Cerebellar nuclear complex (tissue), 1 donor: ENCODE measurements at regions not wholly inside any gene's neighbourhood (a gene's known extent, or its start where the extent isn't known, plus 50 kb on each side); places are given as distances from the start of the nearest gene placed in this dataset.

Experiments
- DNase-seq, 2 experiments: peaks; one replicate each; lab custom pipeline; 2025; lab: John Stamatoyannopoulos, UW

DNA sequence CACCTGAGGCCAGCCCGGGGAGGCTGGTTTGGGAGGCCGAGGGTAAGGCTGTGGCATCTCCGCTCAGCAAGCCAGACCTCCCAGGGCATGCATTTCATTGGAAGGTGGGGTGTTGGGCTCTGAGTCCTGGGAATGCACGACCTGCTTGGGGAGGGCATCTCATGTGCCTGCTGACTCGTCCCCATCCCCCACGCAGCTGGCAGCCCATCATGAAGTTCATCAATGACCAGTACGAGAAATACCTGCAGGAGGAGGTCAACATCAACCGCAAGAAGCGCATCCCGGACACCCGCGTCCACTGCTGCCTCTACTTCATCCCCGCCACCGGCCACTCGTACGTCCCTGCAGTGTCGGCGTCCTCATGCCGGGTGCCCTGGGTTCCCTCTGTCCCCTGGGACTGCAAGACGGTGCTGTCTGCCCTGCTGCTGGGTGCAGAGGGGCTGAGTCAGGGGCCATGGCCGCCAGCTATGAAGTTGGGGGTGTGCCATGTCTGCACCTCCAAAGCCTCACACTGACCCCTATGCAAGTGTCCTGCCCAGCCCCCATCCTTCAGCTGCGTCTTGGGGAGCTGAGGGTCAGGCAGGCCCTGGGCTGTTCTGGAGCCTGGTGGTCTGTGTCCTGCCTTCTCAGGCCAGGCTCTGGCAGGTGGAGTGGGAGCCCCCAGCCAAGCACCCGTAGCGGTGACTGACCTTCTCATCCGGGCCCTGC, 347.9 kb downstream of the SEC14L1 start:
- DNase-seq, result no peak

DNA sequence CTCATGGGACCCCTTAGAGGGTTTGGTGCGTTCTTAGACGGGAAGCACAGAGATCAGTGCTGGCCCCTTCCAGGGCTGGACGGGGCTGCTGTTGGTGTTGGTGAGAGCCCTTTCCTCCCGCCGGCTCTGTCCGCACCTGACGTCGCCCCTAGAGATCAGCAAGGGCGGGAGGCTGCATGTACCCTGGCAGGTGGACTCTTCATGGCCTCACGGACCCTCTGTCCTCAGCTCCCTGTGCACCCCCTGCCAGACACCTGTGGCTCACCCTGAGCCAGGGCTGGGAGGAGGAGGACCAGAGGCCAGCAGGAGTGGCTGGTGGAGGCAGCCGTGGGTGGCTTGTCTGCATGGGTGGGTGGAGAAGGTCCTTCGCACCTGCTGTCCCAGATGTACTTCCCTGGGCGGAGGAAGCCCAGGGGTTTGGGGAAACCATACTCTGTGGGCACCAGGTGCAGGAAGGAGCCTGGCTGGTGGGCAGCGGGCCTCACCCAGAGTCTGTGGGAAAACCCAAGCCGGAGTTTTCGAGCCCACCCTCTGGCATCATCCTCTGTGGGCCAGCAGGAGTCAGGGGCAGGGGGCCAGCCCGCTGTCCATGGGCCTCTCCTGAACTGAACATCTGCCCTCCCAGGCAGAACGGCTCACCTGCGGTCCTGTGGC, 348.6 kb downstream of the SEC14L1 start:
- no peak for DNase-seq

DNA sequence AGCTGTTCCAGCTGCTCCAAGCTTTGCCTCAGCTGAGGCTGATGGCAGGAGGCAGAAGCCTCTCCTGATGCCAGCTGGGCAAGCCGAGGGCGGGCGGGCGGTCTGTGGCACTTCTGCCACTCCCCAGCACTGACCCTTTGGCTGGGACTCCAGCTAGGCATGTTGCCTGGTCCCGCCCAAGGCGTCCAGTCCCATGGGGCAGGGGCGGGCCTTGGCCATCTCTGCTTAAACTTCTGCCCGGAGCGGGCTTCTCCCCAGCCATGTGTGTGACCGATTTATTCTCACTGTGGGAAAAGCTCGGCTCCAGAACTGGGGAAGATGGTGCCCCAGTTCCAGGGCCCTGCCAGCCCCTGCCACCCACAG, 349.1 kb downstream of the SEC14L1 start:
- no peak for DNase-seq

DNA sequence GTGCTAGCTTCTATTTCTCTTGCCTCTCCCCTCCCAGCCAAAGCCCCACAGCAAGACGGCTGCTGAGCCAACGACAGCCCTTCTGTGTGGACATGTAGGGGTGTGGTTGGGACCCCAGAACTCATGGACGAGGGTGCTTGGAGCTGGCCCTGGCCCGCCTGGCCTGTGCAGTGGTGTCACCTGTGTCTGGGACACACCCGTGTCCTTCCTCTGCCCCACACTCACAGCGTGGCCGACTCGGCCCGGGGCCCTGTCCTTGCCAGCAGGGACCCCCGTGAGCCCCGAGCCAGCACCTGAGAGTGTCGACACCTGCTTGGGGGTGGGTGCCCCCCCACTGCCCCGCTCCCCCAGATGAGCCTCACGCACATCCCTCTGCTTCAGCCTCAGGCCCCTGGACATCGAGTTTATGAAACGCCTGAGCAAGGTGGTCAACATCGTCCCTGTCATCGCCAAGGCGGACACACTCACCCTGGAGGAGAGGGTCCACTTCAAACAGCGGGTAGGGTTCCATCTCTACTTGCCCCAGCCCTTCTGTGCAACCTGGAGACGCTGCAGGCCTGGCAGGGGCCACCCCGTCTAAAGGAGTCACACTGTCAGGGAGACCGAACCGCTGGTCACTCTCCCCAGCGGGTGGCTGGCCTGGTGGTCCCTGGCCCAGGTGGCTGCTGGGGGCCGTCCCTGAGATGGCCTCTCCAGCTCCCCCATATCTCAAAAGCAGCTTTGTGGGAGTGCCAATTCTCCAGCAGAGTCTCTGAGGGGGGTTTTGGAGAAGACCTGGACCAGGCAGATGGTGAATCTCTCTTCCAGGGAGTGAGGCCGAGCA, 349.8 kb downstream of the SEC14L1 start:
- no peak for DNase-seq

DNA sequence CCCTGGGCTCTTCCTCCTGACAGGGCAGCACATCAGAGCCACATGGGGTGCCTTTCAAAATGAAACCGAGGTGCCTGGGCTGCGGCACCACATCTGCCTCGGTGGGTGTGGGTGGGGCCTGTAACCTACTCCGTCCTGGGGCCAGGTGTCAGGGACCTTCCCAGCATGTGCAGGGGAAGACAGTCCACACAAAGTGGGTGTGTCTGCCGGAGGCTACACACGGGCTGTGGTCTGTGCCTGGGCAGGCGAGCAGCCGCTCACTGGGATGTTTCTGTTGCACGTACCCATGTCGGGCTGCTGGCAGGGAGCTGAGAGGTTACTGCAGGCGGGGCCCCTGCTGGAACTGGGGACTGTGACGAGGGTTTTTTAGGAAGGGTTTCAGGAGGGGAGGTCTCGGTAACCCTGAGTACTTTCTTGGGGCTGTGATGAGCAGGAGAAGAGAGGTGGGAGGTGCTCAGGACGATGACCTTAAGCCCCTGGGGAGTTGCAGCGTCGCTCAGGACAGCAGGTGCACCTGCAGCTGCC, 351.2 kb downstream of the SEC14L1 start:
- no peak for DNase-seq

DNA sequence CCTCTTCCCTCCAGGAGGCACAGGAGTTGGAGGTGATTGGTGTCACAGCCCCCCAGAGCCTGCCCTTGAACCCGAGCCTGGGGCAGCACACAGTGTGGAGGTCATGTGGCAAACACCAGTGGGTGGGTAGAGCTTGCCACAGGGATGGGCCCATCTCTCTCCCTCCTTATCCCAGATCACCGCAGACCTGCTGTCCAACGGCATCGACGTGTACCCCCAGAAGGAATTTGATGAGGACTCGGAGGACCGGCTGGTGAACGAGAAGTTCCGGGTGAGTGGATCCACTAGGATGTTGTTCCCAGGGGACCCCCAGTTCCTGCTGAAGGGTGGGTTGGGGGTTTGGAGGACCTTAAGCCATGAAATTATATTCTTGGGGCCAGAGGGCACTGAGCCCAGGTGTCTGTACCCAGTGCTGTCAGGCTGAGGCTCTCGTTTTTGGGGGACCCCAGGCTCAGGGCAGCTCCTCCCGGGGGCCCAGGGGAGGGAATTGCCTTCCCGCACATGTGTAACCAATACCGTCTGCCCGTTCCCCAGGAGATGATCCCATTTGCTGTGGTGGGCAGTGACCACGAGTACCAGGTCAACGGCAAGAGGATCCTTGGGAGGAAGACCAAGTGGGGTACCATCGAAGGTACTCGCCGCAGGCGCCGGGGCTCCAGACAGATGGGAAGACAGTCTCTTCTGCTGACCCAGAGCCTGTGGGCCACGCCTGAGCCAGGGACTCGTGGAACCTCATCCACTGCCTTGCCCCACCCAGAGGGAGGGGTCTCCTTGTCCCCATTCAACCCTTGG, 351.9 kb downstream of the SEC14L1 start:
- no peak for DNase-seq

DNA sequence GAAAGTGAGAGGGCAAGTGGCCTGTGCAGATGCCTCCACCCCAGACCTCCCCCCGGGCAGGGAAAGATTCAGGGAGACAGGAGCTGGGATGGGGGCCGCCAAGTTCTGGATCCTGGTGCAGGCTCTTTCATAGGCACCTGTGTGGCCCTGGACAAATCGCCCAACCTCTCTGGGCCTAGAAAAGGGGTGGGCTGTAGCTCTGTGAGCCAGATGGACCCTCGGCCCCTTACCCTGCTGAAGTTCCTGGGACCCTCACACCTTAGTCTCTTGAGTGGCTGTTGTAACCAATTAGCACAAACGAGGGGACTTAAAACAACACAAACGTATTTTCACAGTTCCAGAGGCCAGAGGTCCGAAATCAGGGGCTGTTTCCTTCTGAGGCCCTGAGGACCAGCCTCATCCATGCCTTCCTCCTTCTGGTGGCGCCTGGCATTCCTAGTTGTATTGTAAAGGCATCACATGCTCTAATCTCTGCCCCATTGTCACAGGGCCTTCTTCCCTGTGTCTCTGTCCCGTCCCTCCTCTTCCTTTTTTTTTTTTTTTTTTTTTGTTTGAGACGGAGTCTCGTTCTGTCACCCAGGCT, 352.6 kb downstream of the SEC14L1 start:
- DNase-seq, result no peak

DNA sequence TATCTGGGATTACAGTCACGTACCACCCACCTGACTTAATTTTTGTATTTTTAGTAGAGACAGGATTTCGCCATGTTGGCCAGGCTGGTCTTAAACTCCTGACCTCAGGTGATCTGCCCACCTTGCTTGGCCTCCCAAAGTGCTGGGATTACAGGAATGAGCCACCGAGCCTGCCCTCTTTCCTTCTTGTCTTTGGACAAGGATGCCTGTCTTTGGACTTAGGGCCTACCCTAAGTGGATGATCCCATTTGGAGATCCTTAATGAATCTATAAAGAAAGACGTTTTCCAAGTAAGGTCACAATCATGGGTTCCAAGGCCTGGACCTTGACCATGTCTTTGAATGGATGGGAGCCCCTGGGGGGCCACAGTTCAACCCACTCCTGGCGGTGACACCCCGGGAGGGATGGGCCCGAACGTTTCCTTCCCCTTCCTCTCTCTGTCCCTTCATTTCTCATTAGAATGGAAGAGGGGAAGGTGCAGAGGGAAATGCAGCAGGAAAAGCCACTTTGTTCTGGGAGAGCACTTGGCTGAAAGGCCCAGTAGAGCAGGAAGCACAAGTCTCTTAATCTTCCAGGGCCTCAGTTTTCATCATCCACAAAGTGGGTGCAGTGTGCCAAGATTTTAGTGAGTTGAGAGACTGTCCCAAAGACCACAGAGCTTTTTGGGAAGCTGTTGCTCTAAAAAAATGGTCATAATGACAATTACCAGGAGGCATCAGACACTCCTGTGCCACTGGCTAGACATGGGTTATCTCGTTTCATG, 353.3 kb downstream of the SEC14L1 start:
- no peak for DNase-seq

DNA sequence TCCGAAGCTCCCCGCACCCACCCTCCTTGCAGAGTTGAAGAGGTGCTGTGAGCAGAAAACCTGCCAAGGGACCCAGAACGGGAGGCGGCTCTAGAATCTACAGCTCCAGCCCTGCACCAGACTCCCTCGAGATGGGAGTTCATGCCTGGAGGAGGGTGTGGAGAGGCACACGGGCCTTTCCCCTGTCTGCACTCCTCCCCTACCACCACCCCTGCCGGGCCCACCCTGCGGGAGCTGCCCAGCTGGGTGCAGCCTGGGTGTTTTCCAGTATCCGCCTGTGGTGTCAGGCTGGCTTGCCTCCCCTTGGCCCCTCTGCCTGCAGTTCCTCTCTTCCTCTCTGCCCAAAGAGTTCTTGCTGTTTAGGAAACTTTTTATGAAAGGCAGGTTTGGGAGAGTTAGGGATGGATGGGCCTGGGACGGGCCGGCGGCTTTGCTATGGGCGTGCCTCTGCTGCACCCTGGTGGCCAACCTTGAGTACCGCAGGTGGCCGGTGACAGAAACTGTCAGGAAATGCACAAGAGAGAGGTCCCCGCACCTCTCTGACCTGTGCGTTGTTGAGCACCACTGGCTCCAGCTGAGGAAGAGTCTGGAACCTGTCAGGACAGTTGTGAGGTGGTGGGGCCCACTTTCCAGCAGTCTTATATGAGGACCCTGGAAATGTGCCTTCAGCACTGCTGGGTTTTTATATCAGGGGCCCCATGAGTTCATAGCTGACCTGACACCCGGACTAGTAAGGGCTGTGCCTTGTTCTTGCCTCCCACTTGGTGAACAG, 354.1 kb downstream of the SEC14L1 start:
- peak in 1 of 2 experiments; percentile 48 for DNase-seq

DNA sequence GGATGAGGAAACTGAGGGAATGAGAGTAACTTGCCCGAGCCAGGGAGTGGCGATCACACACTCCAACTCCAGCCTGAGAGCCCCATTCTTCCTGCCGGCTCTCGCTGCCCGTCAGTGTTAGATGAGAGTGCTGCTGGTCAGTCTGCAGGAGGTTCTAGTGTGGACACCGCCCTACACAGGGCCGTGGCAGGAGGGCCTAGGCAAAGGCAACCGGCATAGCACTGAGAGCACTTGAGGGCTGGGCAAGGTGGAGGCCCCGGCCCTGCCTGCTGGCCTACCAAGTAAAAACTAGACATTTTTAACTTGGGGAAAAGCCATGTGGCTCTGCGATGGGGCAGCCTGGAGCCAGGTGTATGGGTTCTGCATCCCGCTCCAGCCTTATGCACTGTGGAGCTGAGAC, 354.8 kb downstream of the SEC14L1 start:
- no peak for DNase-seq

DNA sequence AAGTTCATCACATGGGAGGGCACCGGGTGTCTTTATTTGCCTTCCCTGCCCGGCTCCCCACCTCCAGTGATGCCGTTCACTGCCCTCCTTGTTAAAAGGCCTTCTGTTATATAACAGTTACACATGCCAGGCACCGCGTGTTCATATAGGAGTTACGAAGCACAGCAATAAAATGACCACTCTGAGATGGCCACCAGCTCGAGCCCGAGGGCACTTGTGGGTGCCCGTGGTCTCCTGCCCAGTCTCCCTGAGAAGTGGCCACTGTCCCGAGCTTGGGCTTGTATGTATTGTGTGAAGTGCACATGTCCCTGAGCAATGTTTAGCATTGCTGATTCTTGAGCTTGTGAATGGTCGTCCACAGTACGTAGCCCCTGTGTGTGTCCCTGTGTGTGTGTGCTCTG, 355.6 kb downstream of the SEC14L1 start:
- no peak for DNase-seq

DNA sequence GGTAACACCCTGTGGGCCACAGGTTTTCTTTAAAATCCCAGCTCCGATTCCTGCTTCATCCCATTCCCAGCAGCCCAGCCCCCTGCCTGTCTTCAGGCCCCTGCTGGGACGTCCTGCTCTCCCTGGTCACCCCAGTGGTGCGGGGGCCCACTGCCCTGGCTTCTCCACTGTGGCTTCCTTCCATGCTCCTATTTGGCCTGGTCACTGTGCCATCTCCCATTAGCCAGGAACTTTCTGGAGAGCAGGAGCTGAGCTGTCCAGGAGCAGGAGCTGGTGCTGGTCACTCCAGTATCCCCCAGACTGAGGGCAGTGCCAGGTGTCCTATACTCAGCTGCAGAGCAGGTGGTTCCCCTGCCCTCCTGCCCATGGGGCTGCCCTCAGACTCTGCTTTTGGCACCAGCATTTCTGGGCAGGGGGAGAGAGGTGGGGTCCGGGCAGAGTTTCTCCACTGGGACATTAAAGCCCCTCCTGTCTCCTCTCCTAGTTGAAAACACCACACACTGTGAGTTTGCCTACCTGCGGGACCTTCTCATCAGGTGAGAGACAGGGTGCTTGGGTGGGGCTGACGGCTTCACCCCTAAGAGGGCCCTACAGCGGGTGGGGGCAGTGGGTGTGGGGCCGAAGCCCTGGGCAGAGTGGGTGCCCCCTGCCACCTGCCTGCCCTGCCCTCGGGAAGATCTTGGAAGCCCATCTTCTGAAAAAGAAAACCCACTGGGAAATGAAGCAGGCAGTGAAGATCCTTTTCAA, 356.2 kb downstream of the SEC14L1 start:
- no peak for DNase-seq

DNA sequence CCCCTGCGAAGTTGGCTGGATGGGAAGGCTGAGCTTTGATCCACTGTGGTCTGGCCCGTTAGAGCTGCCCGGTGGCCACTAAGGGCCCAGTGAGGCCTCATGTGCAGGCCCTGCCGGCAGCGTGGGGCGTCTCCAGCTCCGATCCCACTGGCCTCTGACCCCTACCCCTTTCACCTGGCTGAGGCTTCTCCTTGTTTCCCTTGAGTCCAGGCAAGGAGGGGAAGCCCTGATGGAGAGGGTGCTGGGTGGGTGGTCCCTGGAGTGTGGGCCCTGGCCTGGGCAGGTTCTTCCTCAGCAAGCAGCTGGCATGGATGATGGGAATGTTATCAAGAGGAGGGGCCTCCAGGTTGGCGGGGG, 356.8 kb downstream of the SEC14L1 start:
- no peak for DNase-seq

DNA sequence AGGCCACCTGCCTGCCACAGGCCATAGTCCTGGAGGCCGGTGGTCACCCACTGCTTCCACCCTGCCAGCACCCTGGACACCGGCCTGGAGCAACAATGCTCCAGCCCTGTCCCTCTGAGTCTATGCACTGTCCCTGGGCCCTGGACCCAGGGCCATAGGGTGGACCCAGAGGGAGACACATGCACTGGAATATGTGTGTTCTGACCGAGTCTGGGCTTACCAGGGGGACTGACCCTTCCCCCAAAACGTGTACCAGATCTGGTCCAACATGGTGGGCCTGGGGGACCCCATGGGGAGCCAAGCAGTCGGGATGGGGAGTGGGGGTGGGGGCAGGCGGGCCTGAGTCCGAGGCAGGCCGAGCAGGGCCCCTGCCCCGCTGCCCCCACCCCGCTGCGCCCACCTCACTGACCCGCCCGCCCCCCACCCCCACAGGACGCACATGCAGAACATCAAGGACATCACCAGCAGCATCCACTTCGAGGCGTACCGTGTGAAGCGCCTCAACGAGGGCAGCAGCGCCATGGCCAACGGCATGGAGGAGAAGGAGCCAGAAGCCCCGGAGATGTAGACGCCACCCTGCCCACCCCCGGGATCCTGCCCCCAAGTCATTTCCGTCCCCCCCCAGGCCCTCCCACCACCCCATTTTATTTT, 357.4 kb downstream of the SEC14L1 start:
- DNase-seq, result no peak

DNA sequence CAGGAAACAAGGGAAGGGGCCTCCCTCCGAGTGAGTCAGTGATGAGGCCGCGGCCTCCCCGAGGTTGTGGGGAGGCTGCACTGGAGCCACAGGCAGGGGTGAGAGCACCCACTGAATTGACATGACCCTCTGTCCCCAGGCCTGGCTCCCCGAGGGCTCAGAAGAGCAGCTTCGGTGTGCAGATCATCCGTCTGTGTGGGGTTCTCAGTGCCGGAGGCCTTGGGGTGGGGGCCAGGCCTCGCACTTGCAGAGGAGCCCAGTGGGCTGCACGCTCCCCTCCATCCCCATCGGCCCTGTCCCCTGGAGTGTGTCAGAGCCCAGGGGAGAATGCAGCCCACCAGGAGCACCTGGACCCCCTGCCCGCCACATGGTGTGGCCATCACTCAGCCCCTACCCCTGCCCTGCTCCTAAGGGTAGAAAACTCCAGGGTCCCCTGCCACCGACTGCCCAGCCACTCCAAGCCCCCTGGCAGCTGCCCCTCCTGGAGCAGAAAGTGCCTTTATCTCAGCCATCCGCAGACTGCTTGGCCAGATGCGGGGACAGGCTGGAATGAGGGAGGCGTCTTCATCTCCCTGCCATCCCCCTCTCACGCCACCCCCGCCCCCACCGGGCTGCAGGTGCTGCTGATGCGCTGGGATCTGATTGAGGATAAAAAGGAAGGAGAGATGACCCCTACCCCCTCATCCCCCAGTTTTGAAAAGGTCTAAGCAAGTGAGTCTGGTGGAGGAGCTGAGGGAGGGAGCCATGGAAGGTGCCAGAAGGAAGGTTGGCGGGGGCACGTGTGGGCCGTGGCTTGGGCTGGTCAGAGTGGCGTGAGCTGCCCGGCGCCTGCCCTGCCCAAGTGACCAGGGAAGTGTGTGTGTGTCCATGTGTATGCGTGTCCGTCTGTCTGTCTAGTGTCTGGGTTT, 358.3 kb downstream of the SEC14L1 start:
- DNase-seq, result no peak

DNA sequence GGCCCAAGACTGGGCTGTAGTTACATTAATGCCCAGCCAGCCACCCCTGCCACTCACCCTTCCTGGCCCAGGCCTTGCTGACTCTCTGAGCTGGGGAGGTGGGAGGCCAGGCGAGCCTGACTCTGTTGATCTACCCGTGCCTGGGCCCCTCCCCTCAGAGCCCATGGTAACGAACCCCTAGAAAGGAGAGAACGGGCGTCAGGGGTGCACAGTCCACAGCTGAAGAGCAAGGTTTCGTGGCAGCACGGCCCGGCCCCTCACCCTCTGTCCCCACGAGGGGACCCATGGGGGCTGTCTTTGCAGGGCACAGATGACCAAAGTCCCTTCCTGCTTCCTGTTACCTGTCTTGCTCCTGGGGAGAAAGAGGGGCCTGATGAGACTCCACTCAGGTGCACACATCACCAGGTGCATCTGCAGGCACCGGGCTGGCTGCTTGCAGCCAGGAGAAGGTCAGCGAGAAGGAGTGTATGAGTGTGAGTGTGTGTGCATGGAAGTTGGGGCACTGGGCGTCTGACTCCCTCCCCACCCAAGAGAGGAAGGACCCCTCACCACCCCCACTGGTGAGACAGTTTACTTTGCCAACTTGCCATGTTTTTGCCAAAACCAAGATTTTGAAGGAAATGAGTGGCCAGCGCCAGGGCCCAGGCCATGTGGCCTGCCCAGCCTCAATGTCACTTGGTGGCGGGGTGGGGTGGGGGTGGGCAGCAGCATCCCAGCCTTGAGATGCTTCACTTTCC, 359.1 kb downstream of the SEC14L1 start:
- no peak for DNase-seq

DNA sequence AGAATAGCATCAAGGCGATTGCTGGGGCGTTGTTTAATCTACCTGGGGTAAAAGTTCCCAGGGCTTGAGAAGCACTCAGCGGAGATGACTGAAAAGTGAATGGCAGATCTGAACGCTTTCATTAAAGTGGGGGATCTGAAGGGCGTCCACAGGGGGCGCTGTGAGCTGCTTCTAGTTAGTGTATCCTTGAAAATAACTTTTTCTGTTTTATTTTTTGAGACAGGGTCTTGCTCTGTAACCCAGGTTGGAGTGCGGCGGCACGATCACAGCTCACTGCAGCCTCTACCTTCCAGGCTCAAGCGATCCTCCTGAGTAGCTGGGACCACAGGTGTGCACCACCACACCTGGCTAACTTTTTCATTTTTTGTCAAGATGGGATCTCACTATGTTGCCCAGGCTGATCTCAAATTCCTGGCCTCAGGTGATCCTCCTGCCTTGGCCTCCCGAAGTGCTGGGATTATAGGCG, 360.4 kb downstream of the SEC14L1 start:
- DNase-seq, result no peak
